Dermis blood vessel endothelial cell (primary cell): ENCODE measurements at regions not wholly inside any gene's neighbourhood (a gene's known extent, or its start where the extent isn't known, plus 50 kb on each side); places are given as distances from the start of the nearest gene placed in this dataset.
"Not testable (repeated sequence)": the region's sequence is repeated elsewhere in the genome, so short reads cannot be mapped to it uniquely, and the experiment has no call there.

ENCODE experiments used
- DNase-seq: peaks from one replicate; pipeline ENCODE4 v3.0.0; 2010

DNA sequence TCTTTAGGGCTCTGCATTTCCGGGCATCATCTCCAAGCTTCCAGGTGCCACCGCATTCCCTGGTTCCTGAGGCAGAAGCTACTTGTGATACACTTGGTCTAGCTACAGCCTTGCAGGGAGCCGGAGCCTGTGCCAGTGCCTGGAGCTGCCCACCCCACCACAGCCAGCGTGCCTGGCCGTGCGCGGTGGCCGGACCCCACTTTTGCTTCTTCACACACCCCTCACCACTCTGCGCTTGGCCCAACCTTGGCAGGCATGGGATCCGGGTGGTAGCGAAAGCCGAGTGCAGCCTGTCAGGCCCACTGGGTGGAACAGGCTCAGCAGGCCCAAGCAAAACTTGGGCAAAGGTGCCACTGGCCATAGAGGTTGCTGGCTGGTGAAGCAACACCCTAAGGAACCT lies 823.7 kb downstream of the GLUD2 start:
- no peak for DNase-seq

DNA sequence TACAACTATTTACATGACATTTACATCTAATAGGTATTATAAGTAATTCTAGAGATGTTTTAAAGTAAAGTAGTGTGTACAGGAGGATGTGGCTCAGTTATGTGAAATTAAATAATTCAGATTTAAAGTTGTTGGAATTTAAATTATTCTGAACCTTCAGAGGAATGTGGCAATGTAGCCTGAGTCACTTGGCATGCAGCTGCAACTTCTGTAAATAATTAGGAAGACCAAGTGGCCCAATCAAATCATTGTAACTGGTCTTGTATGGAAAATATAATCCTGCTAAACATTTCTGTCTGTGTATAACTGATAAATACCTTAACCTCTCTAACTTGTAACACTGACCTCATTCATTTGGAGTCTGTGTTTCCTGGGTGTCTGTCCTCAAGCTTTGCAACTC lies 828.9 kb downstream of the GLUD2 start:
- no peak for DNase-seq

DNA sequence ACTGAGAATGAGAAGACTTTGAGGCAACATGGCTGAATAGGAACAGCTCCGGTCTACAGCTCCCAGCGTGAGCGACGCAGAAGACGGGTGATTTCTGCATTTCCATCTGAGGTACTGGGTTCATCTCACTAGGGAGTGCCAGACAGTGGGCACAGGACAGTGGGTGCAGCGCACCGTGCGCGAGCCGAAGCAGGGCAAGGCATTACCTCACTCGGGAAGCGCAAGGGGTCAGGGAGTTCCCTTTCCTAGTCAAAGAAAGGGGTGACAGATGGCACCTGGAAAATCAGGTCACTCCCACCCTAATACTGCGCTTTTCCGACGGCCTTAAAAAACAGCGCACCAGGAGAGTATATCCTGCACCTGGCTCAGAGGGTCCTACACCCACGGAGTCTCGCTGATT lies 829.9 kb downstream of the GLUD2 start:
- not testable (repeated sequence) for DNase-seq

DNA sequence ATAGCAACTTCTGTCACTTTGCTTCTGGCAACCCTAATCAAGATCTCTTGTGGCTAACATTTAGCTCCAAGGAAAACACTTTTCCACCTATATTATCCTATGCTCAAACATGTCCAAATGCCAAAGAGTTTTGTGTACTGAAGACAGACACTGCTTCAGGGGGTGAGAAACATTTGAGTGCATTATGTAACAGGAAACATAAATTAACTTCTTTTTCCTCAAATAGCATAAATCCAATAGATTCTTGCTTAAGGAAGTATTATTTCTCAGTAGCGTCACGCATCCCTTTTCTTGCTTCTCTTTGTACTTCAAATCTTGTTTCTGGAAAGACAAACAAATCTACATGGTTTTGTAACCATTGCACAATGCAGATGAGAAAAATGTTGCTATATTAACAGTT lies 839.1 kb downstream of the GLUD2 start:
- no peak for DNase-seq

DNA sequence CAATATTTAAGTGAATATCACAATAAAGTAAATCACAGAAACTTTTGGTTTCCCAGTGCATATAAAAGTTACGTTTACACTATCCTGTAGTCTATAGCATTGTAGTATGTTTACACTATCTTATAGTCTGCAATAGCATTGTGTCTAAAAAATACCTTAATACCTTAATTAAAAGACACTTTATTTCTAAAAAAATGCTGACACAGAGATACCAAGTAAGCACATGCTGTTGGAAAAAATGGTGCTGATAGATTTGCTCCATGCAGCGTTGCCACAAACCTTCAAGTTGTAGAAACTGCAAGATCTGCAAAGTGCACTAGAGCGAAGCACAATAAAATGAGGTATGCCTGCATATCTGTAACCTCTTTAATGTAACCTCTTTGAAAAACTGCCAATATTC lies 847.3 kb downstream of the GLUD2 start:
- DNase-seq, result no peak

DNA sequence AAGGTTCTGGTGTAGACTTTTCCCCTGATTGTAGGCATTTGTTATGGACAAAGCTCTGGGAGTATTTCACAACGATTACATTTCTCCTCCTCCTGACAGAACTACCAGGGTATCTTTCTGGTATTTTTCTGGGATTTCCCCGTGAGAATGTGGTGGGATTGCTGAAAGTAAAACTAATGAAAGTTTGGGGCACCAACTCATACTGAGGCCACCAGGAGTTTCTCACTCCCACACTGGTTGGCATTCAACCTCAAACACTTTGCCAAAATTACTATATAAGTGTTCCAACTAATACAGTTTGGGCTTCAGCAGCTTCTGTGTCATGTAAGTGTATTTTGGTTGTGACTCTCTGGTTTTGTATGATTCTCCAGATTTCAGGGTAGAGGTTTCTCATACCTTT lies 855.1 kb downstream of the GLUD2 start:
- DNase-seq, result no peak

DNA sequence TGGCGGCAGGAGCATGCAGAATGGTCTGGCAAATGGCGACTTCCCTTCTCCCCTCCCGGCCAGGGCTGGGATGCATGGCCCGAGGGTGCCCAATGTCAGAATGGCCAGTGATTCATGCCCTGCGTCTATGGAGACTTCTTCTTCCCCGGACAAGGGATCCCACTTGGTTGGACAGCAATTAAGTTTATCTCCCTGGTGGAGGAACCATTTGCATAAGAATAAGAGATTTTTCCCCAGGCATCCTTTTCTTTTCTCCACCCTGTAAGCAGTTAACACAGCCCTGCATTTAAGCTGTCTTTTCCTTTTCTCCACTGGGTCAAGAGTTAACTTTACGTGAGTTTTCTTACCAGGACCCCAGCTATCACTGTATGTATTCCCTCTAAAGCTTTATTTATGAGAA lies 856.6 kb downstream of the GLUD2 start:
- DNase-seq, result no peak

DNA sequence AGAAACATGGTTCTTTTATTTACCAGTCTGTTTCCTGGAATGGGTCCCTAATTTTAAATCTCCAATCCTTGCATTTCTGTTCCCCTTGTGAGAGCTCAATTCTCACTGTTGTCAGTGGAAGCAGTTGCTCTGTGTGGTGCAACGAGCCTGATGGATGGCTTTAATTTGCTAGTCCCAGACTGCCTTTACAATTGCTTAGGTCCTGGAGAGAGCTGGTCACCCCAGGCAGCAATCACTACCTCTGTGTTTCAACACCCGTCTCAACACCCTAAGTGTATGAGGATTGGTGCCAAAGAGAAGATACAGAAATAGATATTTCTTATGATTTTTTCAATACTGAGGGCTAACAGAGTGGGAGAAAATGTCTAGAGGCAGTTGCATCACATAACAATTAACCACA lies 873.8 kb downstream of the GLUD2 start:
- DNase-seq, result no peak

DNA sequence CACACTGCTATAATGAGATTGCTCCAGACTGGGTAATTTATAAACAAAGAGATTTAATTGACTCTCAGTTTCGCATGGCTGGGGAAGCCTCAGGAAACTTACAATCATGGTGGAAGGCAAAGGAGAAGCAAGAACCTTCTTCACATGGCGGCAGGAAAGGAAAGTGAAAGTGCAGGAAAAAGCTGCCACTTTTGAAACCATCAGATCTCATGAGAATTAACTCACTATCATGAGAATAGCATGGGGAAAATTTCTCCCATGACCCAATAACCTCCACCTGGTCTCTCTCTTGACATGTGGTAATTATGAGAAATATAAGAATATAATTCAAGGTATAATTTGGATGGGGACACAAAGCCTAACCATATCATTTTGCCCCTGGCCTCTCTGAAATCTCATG lies 884.2 kb downstream of the GLUD2 start:
- no peak for DNase-seq

DNA sequence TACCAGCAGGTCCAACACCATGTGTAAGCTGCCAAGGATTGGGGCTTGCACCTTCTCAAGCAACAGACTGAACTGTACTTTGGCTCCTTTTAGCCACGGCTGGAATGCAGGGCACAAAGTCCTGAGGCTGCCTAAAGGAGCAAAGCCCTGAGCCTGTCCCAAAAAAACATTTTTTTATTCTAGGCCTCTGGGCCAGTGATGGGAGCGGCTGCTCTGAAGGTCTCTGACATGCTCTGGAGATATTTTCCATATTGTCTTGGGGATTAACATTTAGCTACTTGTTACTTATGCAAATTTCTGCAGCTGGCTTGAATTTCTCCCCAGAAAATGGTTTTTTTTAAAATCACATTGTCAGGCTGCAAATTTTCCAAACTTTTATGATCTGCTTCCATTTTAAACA lies 885.3 kb downstream of the GLUD2 start:
- no peak for DNase-seq

DNA sequence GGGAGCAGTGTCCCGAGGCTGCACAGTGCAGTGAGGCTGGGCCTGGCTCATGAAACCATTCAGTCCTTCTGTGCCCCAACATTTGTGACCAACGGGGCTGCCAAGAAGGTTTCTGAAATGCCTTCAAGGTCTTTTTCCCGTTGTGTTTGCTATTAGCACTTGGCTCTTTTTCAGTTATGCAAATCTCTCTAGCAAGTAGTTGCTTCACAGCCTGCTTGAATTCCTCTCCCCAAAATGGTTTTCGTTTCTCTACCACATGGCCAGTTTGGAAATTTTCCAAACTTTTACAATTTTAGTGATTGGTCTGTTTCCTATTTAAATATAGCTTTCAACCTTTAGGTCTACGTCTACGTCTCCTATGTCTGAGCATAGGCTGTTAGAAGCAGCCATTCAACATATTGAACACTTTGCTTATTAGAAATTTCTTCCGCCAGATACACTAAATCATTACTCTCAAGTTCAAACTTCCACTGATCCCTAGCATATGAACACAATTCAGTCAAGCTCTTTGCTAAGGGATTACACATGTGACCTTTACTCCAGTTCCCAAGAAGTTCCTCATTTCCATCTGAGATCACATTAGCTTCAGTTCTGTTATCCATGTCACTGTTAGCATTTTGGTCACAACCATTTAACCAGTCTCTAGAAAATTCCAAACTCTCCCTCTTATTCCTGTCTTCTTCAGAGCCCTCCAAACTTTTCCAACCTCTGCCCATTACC lies 901.8 kb downstream of the GLUD2 start:
- DNase-seq, result no peak

DNA sequence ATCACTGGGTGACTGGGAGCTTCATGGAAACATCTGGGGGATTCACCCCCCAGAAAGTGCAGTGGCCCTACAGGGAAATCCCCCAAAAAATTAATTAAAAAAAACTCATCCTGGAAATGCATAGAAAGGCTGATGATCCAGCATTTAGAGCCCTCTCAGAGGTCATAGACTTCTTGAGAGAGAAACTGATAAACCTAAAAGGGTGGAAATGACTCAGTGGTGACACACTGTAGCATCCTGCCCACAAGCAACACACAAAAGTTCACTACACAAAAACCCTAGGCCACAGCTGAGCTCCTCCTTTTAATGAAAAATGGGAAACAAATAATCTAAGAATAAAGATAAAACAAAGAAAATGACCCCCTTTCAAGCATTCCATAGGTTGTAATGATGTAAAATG lies 911.5 kb downstream of the GLUD2 start:
- no peak for DNase-seq

DNA sequence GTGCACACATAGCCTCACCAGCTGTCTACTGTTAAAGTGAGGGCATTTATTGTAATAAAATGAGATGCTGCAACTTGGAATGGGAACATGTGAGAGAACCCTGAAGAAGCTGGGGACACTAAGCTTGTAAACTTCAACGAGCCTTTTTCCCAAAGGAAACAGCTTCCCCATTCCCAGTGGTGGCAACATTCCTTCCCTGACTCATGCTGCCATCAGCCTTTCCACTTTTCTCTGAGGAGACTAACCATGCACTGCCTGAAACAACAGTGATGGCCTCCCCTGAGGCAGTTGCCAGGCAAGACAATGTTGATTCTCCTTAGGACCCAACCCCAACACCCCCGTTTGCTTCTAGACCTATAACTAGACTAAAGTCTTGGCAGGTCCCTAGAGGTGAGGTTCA lies 928.3 kb downstream of the GLUD2 start:
- no peak for DNase-seq

DNA sequence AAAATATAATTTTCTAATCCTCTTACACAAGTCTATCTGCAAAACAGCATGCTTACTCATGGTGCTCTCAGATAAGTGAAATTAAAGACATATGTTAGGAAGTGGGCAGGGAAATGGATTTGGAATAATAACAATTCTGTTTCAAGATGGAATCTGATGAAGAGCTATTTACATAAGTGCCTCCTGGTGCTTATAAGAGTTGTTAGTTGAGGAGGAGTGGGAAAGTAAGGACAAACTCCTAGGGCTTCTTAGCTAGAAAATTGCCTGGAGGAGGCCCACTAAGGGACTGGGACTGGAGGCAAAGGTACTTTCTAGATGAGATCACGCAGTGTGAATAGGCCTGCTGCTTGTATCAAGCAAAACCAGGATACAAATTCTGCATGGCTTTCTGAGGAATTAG lies 939.8 kb downstream of the GLUD2 start:
- no peak for DNase-seq

DNA sequence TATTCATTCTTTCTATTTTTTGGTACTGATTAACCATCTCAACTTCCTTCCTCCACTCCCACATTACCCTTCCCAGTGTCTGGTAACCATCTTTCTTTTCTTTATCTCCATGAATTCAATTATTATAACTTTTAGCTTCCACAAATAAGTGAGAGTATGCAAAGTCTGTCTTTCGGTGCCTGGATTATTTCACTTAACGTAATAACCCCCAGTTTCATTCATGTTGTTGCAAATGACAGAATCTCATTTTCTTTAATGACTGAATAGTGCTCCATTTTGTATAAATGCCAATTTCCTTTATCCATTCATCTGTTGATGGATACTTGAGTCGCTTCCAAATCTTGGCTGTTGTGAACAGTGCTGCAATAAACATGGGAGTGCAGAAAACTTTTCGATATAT lies 940.4 kb downstream of the GLUD2 start:
- DNase-seq, result no peak

DNA sequence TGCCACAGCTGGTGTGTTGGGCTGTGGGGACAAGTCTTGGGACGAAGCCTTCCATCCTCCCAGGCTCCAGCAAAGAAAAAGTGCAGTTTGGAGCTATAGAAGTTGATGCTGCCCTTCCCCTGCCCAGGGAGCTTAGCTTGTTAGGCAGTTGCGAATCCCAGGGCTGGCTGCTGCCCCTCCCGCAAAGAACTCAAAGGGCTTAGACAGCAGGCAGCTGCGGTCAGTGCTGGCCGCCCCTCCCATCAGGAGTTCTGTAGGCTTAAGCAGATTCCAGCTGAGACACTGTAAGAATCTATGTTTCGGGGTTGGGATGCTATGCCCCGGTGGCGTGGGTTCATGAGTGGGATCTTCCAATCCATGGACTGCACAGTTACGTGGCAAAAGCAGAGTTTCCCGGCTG lies 956.7 kb downstream of the GLUD2 start:
- no peak for DNase-seq

DNA sequence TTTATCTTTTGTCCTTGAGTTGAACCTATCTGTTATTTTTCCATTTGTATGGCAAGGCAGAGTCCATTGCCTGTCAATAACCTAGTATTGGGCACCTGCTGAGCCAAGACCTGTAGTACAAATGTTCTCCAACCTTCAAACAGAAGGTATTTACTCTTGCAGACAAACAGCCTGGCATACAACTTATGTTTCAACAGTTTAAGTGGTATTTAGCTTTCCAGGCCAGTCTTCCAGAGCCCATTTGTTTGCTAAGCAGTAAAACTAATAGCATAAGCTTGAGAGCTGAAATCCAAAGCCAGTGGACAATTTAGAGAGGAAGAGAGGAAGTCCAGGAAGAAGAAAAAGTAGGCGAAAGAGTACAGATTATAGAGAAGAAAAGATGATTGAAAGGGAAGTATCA lies 979.3 kb downstream of the GLUD2 start:
- no peak for DNase-seq

DNA sequence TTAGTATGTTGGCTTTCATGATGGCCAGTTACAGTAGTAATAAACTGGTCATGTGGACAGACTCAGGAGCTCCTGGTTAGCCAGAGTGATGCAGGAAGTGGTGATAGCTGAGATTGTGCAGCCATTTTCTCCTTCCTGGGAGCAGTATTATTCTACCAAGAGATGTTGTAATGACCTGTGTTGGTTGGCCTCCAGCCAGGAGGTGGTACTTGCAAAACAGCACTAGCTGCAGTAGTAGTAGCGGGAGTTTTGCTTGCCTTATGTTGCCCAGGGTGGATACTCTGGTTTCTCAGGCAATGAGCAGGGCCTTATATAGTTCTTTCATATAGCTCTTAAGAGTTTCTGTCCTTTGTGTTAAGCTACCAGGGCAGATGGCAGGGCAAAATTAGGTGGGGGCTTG lies 998.8 kb downstream of the GLUD2 start:
- DNase-seq, result no peak

DNA sequence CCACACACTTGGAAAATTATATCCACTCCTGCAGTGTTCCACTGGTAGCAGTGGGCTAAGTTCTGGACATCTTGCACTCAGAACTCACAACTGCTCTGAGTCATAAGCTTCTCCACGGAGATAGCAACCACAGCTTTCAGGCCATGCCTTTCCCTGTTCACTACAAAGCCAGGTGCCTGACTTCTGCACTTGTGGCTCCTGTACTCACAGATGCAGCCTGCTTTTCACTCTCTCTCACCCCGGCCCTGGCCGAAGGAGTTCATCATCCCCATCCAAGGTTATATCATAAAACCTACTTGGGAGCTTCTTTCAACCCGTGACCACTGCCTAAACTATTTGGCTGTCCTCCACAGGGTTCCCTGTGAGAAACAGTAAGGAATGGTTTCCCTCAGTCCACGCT lies 999.4 kb downstream of the GLUD2 start:
- no peak for DNase-seq

DNA sequence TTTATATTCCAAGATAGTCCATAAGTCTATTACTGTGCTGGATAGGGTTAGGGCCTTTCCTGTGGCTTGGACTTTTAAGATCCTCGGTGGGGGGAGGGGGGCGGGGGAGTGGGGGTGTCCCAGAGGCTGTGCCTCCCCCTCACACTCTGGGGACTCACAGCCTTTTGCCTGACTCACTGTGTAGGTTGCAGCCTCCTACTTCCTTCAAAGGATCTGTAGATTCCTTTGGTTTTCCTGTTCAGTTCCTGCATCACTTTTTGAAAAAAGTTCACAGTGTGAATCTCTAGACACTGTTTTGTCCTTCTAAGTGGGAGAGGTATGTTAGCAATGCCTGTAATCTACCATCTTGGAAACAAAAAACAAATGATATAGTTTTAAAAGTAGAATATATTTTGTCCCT lies 999.9 kb downstream of the GLUD2 start:
- no peak for DNase-seq

DNA sequence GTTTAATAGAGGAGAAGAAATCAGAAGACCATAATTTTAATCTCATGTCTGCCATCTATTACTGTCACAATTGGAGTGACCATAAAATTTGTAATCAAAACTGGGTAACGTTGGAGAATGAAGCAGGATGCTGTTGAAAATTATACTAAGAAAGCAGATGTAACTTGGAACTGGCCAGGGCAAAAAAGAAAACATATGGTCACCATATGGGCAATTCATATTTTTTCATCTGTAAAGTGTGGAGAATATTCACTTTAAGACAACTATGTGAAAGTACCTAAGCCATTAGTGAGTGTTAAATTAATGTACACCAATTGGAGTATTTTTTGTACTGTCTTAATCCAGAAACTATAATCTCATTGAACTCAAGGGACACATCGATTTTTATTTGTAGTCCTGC lies 1008.0 kb downstream of the GLUD2 start:
- DNase-seq, result no peak

DNA sequence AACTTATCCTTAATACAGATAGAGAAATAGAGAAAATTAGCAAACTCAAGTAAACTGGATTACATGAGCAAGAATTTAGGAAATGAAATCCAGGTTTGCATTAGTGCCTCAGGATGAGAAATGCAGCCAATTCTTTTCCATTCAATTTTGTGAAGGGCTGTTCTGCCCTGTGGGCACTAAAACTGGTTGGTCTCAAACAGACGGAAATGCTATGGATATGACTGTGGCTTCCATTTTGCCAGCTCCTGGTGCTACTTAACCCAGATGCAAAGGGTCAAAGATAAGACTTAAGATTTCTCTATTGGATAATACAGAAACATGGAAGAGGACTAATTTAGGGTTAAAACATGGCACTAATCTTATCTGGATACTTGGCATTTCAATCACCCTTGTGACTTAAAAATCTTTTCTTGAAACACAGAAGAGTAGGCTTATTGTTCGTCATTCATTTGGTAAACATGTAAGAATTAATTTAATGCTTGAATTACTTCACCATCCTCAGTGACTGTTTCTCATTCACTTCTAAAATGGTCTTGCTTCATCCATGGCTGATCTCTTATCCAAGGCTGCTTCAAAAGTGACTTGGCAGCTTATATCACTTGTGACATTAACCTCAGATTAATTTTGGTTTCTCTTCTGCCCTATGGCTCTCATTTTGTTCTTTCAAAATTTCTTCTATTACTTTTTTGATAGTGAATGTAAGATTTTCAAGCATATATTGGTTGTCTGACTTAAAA lies 1008.7 kb downstream of the GLUD2 start:
- no peak for DNase-seq

DNA sequence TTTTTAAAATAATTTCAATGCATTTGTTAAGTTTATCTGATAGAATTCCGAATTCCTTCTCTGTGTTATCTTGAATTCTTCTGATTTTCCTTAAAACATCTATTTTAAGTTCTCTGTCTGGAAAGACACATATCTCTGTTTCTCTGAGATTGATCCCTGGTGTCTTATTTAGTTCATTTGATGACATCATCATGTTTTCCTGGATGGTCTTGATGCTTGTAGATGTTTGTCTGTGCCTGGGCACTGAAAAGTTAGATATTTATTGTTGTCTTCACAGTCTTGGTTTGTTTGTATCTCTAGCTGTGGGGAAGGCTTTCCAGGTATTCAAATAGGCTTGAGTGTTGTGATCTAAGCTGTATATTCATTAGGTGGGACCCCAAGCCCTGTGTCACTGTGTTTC lies 1028.8 kb downstream of the GLUD2 start:
- DNase-seq, result no peak

DNA sequence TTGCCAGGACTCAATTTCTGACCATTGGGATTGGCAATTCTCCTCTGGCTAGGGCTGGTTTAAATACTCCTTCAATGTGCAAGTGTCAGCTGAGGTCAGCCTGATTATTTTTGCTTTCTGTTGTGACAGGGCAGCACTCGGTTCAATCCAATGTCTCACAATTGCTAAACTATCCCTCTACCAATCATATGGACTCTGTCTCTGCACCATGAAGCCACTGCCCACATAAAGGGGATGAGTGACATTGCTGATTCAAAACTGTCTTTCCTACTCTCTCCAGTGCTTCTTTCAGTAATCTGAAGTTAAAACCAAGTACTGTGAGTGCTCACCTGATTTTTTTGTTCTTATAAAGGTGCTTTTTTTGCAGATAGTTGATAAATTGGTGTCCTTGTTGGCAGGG lies 1030.7 kb downstream of the GLUD2 start:
- DNase-seq, result no peak

DNA sequence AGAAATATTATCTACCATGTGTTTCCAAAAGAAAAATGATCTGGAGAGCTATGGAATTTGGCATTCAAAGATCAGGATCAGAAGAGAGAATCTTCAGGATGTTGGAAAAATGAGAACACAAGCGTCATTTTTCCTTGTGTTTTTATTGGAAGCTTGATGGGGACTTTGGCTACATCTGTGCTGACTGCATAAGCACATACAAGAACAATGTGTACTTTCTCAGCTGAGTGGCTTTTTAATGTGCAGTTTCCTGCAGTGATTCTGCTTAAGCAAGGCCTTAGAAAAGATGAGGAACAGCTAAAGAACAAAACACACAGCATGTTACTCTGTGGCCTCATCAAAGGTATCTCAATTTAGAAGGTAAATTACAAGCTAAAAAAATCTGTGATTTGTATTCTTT lies 1039.9 kb downstream of the GLUD2 start:
- no peak for DNase-seq
